Common myeloid progenitor, CD34-positive (primary cell): ENCODE measurements at regions not wholly inside any gene's neighbourhood (a gene's known extent, or its start where the extent isn't known, plus 50 kb on each side); places are given as distances from the start of the nearest gene placed in this dataset.
"Not testable (repeated sequence)": the region's sequence is repeated elsewhere in the genome, so short reads cannot be mapped to it uniquely, and the experiment has no call there.

Experiments used
- CTCF ChIA-PET: fragments of 350-600 bp; sonication (Branson Sonifier 250); formaldehyde crosslinking; loops from one replicate; lab custom pipeline; 2021; ENCODE audit warnings: antibody characterized with exemption; lab: Charles Lee
- POLR2A ChIA-PET: fragments of 350-600 bp; sonication (Branson Sonifier 250); formaldehyde crosslinking; loops from one replicate; lab custom pipeline; 2021; ENCODE audit warnings: antibody characterized with exemption; lab: Charles Lee
- DNase-seq, 3 donors: peaks; one replicate each; pipeline versions ENCODE4 v3.0.0 to v3.0.0-alpha.2; 2013
- H3K27ac ChIP-seq, 2 experiments: 1 replicate in 1 of 2; 2 replicates in 1 of 2; pipeline ENCODE4 v1.7.0; 2013; ENCODE audit warnings: inconsistent platforms in 2 of 2, low read length in 2 of 2, mild to moderate bottlenecking in 2 of 2, low read depth in 1 of 2, moderate library complexity in 1 of 2; ENCODE audit not compliant: severe bottlenecking in 2 of 2, insufficient read depth in 1 of 2, poor library complexity in 1 of 2
- H3K27me3 ChIP-seq, 5 experiments: replicated peaks in 2 of 5; 1 replicate in 3 of 5; 2 replicates in 2 of 5; pipeline versions ENCODE4 v1.6.1 to v1.7.0; 2013; ENCODE audit warnings: low read length in 4 of 5, mild to moderate bottlenecking in 2 of 5, moderate library complexity in 2 of 5, inconsistent platforms in 1 of 5; ENCODE audit not compliant: insufficient read depth in 5 of 5, control insufficient read depth in 4 of 5
- H3K36me3 ChIP-seq, 4 experiments: 1 replicate in 2 of 4; 2 replicates in 2 of 4; pipeline versions ENCODE4 v1.6.1 to v1.7.0; 2013; ENCODE audit warnings: low read length in 3 of 4, control low read depth in 1 of 4, mild to moderate bottlenecking in 1 of 4; ENCODE audit not compliant: control insufficient read depth in 4 of 4, insufficient read depth in 4 of 4
- H3K4me1 ChIP-seq, 4 experiments: 1 replicate in 3 of 4; 2 replicates in 1 of 4; pipeline versions ENCODE4 v1.6.1 to v1.7.1; 2013; ENCODE audit warnings: low read length in 3 of 4, mild to moderate bottlenecking in 3 of 4, control low read depth in 1 of 4, inconsistent platforms in 1 of 4, moderate library complexity in 1 of 4; ENCODE audit not compliant: control insufficient read depth in 4 of 4, insufficient read depth in 4 of 4; ENCODE audit errors: control extremely low read depth in 1 of 4
- H3K4me3 ChIP-seq, 7 experiments: 1 replicate in 4 of 7; 2 replicates in 3 of 7; pipeline versions ENCODE4 v1.5.1 to v1.7.0; 2013; ENCODE audit warnings: mild to moderate bottlenecking in 7 of 7, low read length in 6 of 7, moderate library complexity in 6 of 7, inconsistent platforms in 2 of 7, low read depth in 2 of 7, control low read depth in 1 of 7; ENCODE audit not compliant: insufficient read depth in 4 of 7, control insufficient read depth in 1 of 7; ENCODE audit errors: extremely low read depth in 1 of 7
- H3K9me3 ChIP-seq, 5 experiments: 1 replicate in 4 of 5; 2 replicates in 1 of 5; pipeline versions ENCODE4 v1.6.1 to v1.7.1; 2013; ENCODE audit warnings: low read length in 4 of 5, mild to moderate bottlenecking in 2 of 5, inconsistent platforms in 1 of 5, low read depth in 1 of 5, moderate library complexity in 1 of 5; ENCODE audit not compliant: control insufficient read depth in 4 of 5, insufficient read depth in 2 of 5; ENCODE audit errors: control extremely low read depth in 1 of 5
- WGBS: methylation state at CpG from one replicate; pipeline ENCODE4 v1.1.5; 2013; ENCODE audit not compliant: insufficient coverage; 5-methylcytosine and 5-hydroxymethylcytosine counted together

GRCh38 chr3:22372292-22373062 lies 621.5 kb upstream of the ZNF385D start:
- H3K4me1 ChIP-seq: peaks cover 0 to 38% (median 8%) of the 10 kb centered on the region in 4 experiments
- H3K27me3 ChIP-seq: peaks cover 0 to 19% (median 0%) of the 10 kb centered on the region in 5 experiments
- ChIA-PET POLR2A (no interaction called here), CTCF (interaction anchor here (0.7 to 1.4 kb wide), 4 partner anchors 10 to 106 kb away, joined by 3 to 4 read pairs (median 3); no protein-coding TSS in a partner anchor)
- H3K27ac ChIP-seq: peak overlapping the region in 1 of 2 experiments; percentile 69
- DNase-seq: peak; percentile 45 to 77 (median 62)
- peak overlapping the region; percentile 48 to 88 (median 74) for H3K4me3 ChIP-seq
- H3K36me3 ChIP-seq: no peaks in the 10 kb centered on the region
- no peaks in the 10 kb centered on the region for H3K9me3 ChIP-seq
- 0% methylated on average over 44 of the region's 74 CpGs for WGBS

DNA sequence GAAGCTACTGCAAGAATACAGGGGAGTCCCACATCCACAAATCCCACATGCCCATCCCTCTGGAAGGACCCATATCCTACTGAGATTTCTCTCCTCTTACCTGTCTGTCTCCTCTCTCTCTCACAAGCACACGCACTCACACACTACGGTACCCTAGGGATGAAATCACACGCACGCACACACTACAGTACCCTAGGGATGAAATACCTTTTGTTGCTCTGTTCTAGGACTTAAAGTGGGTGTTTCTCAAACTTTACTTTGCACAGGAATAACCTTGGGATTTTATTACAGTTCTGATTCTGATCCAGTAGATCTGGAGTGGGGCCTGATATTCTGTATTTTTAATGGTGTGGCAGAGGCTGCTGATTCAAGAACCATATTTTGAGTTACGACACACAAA lies 622.2 kb upstream of the ZNF385D start:
- Histone ChIP-seq H3K4me3 (peak overlapping the region in 5 of 7 experiments; percentile 71 to 88 (median 80)), H3K27me3 (peaks cover 0 to 19% (median 0%) of the 10 kb centered on the region in 5 experiments), H3K27ac (no peak overlapping the region), H3K4me1 (peaks cover 0 to 38% (median 8%) of the 10 kb centered on the region in 4 experiments), H3K36me3 (no peaks in the 10 kb centered on the region), H3K9me3 (no peaks in the 10 kb centered on the region)
- POLR2A ChIA-PET: no interaction called here
- CTCF ChIA-PET: interaction anchor here (0.7 to 1.4 kb wide), 2 partner anchors 11 to 105 kb away, joined by 3 to 4 read pairs; no protein-coding TSS in a partner anchor
- no peak for DNase-seq
- WGBS: 100% methylated on average over 4 of the region's 5 CpGs

- H3K9me3 ChIP-seq: no peaks in the 10 kb centered on the region
- no peaks in the 10 kb centered on the region for H3K36me3 ChIP-seq
- H3K4me1 ChIP-seq: peaks cover 0 to 33% (median 8%) of the 10 kb centered on the region in 4 experiments
- DNase-seq: no peak
- no peak overlapping the region for H3K27ac ChIP-seq
- CTCF ChIA-PET: no interaction called here
- POLR2A ChIA-PET: no interaction called here
- H3K27me3 ChIP-seq: peaks cover 0 to 19% (median 0%) of the 10 kb centered on the region in 5 experiments
- WGBS: no CpG with 5 or more reads among the region's 3 CpGs
- H3K4me3 ChIP-seq: no peak overlapping the region
These were observed 622.8 kb upstream of the ZNF385D start for GRCh38 chr3:22373827-22374226.

DNA sequence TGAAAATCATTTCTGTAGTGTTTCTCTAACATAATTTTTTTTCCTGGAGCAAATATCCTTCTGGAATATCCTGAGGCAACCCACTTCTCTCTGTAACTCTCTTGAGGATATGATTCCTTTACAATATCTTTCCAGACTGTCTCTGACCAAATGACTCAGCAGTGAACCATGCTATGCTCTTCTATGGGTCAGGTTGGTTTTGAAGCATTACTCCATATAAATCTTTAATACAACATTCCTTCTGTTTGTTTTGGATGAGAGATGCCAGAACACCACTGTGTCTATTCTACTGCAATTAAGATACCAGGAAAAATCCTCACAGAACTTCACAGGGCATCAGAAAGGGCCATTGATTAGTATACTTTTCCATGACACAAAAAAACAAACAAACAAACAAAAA lies 626.4 kb upstream of the ZNF385D start:
- H3K27ac ChIP-seq: no peak overlapping the region
- peaks cover 0 to 9% (median 2%) of the 10 kb centered on the region in 4 experiments for H3K4me1 ChIP-seq
- H3K4me3 ChIP-seq: no peak overlapping the region
- H3K27me3 ChIP-seq: peaks cover 0 to 12% (median 0%) of the 10 kb centered on the region in 5 experiments
- POLR2A ChIA-PET: no interaction called here
- CTCF ChIA-PET: no interaction called here
- no peak for DNase-seq
- no peaks in the 10 kb centered on the region for H3K36me3 ChIP-seq
- H3K9me3 ChIP-seq: no peaks in the 10 kb centered on the region

DNA sequence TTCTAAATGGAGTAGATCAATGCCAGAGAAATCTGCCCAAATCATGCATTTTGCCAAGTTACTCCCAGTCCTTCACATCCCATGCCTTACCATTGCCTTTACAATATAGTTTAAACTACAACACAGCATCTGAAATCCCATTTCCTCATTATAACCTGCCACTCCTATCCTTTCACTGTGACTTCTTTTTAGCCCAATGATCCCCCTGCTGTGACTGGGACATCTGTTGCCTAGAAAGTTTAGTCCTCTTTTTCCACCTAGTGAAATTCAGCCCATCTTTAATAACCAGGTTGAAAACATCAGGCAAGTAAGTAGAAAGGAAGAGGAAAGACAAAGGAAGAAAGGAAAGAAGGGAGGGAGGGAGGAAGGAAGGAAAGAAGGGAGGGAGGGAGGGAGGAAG lies 627.9 kb upstream of the ZNF385D start:
- Histone ChIP-seq H3K9me3 (no peaks in the 10 kb centered on the region), H3K27ac (no peak overlapping the region), H3K27me3 (peaks cover 0 to 5% (median 0%) of the 10 kb centered on the region in 5 experiments), H3K36me3 (no peaks in the 10 kb centered on the region), H3K4me1 (no peaks in the 10 kb centered on the region), H3K4me3 (no peak overlapping the region)
- no peak for DNase-seq
- POLR2A ChIA-PET: no interaction called here
- CTCF ChIA-PET: no interaction called here

- 67% methylated on average over 1 of the region's 4 CpGs for WGBS
- Histone ChIP-seq H3K27ac (no peak overlapping the region), H3K36me3 (no peaks in the 10 kb centered on the region), H3K27me3 (no peaks in the 10 kb centered on the region), H3K4me1 (no peaks in the 10 kb centered on the region), H3K9me3 (no peaks in the 10 kb centered on the region), H3K4me3 (no peak overlapping the region)
- DNase-seq: no peak
- POLR2A ChIA-PET: no interaction called here
- CTCF ChIA-PET: no interaction called here
These were observed 629.2 kb upstream of the ZNF385D start for GRCh38 chr3:22380253-22380652.

- CTCF ChIA-PET, POLR2A ChIA-PET, H3K36me3 ChIP-seq, H3K27ac ChIP-seq, H3K9me3 ChIP-seq, DNase-seq, H3K27me3 ChIP-seq, H3K4me1 ChIP-seq, H3K4me3 ChIP-seq: not testable (repeated sequence)
- no CpG with 5 or more reads among the region's 10 CpGs for WGBS
These were observed 630.6 kb upstream of the ZNF385D start for GRCh38 chr3:22381564-22381963.
